ENCODE measurements at regions not wholly inside any gene's neighbourhood (a gene's known extent, or its start where the extent isn't known, plus 50 kb on each side); places are given as distances from the start of the nearest gene placed in this dataset.

- no peak for TF ChIP-seq EZH2 (IDR thresholded peaks at IDR 0.05; ENCODE audit: borderline replicate concordance, low read depth, low read length, poor library complexity, severe bottlenecking)
- peak; percentile 77 for TF ChIP-seq CTCF (conservative IDR thresholded peaks at IDR 0.05; ENCODE audit: low read depth, low read length)
These were observed 363.3 kb upstream of the RPS23 start for GRCh38 chr5:82641331-82642003.

Data from A673 (cell line).